H1 (cell line): ENCODE measurements at regions not wholly inside any gene's neighbourhood (a gene's known extent, or its start where the extent isn't known, plus 50 kb on each side); places are given as distances from the start of the nearest gene placed in this dataset.

Experiments used
- CEBPB ChIP-seq: IDR thresholded peaks from 2 replicates; pipeline ENCODE4 v1.6.1; 2012; ENCODE audit warnings: low read depth, low read length
- EGR1 ChIP-seq: IDR thresholded peaks from 2 replicates; pipeline ENCODE4 v1.6.1; 2011; ENCODE audit warnings: low read depth, low read length, borderline replicate concordance
- EZH2 ChIP-seq: fragments of 200-600 bp; sonication (generic); IDR thresholded peaks from 2 replicates; pipeline ENCODE4 v1.7.1; 2012; ENCODE audit warnings: low read depth, mild to moderate bottlenecking, moderate library complexity, low read length, inconsistent platforms; ENCODE audit not compliant: severe bottlenecking
- RNF2 ChIP-seq: fragments of 200-900, 300-1000 bp; sonication (generic); IDR thresholded peaks from 2 replicates; pipeline ENCODE4 v1.7.1; 2016; ENCODE audit warnings: borderline replicate concordance, low read depth, mild to moderate bottlenecking, antibody characterized with exemption, low read length; ENCODE audit not compliant: poor library complexity, severe bottlenecking; ENCODE audit errors: missing control alignments
- YY1 ChIP-seq: IDR thresholded peaks from 2 replicates; pipeline ENCODE4 v1.6.1; 2011; ENCODE audit warnings: low read depth, mild to moderate bottlenecking, low read length
- TF ChIP-seq, protein P1 (sequence below), 3 experiments: IDR thresholded peaks; 1 replicate in 2 of 3; 2 replicates in 1 of 3; pipeline versions ENCODE4 v1.5.1 to v1.6.1; 2011; ENCODE audit warnings: low read length in 3 of 3, mild to moderate bottlenecking in 3 of 3, inconsistent platforms in 2 of 3, low read depth in 1 of 3, moderate library complexity in 1 of 3; ENCODE audit not compliant: insufficient read depth in 1 of 3; ENCODE audit errors: control extremely low read depth in 1 of 3
- TF ChIP-seq, protein P2 (sequence below): IDR thresholded peaks from 2 replicates; pipeline ENCODE4 v1.6.1; 2012; ENCODE audit warnings: inconsistent platforms
- TF ChIP-seq, protein P3 (sequence below): fragments of 300-600 bp; sonication (generic); IDR thresholded peaks from 2 replicates; pipeline ENCODE4 v1.7.1; 2012; ENCODE audit warnings: low read length, moderate library complexity, mild to moderate bottlenecking, inconsistent platforms; ENCODE audit not compliant: insufficient replicate concordance

DNA sequence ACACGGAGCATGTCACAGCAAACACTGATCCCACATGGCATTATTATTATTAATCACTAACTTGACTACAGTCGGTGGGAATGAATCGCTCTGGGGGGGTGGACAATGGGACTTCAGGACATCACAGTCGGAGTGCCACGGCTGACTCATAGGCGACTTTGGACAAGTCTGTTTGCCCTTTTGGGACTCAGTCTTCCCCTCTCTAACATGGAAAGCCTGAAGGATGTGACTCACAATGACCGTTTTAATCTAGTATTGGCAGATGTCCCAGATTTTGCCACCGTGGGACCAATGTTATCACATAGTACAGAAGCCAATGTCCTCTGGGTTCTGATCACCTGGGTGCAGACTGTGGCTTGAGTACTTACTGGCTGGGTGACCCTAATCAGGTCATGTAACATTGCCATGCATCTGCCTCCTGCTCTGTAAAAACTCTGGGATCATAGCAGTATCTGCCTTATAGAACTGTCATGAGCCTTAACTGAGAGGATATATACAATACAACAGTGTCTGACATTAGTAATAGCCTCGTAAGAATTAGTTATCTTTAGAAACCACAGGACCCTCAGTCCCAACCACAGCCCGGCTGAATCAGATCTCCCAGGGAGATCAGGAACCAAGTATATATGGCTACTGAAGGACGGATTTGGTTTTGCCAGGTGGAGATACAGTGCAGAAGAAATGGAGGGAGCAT is 362.6 kb downstream of the BCL11B start:
- TF ChIP-seq, protein P1, sequence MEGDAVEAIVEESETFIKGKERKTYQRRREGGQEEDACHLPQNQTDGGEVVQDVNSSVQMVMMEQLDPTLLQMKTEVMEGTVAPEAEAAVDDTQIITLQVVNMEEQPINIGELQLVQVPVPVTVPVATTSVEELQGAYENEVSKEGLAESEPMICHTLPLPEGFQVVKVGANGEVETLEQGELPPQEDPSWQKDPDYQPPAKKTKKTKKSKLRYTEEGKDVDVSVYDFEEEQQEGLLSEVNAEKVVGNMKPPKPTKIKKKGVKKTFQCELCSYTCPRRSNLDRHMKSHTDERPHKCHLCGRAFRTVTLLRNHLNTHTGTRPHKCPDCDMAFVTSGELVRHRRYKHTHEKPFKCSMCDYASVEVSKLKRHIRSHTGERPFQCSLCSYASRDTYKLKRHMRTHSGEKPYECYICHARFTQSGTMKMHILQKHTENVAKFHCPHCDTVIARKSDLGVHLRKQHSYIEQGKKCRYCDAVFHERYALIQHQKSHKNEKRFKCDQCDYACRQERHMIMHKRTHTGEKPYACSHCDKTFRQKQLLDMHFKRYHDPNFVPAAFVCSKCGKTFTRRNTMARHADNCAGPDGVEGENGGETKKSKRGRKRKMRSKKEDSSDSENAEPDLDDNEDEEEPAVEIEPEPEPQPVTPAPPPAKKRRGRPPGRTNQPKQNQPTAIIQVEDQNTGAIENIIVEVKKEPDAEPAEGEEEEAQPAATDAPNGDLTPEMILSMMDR (IDR thresholded peaks at IDR 0.05; ENCODE audit: control extremely low read depth in 1 of 3, insufficient read depth in 1 of 3, low read depth in 1 of 3, low read length in 3 of 3), result no peak
- TF ChIP-seq EGR1 (no peak), YY1 (no peak), RNF2 (no peak), EZH2 (no peak), CEBPB (no peak)
- TF ChIP-seq, protein P2, sequence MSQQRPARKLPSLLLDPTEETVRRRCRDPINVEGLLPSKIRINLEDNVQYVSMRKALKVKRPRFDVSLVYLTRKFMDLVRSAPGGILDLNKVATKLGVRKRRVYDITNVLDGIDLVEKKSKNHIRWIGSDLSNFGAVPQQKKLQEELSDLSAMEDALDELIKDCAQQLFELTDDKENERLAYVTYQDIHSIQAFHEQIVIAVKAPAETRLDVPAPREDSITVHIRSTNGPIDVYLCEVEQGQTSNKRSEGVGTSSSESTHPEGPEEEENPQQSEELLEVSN, result no peak
- TF ChIP-seq, protein P3, sequence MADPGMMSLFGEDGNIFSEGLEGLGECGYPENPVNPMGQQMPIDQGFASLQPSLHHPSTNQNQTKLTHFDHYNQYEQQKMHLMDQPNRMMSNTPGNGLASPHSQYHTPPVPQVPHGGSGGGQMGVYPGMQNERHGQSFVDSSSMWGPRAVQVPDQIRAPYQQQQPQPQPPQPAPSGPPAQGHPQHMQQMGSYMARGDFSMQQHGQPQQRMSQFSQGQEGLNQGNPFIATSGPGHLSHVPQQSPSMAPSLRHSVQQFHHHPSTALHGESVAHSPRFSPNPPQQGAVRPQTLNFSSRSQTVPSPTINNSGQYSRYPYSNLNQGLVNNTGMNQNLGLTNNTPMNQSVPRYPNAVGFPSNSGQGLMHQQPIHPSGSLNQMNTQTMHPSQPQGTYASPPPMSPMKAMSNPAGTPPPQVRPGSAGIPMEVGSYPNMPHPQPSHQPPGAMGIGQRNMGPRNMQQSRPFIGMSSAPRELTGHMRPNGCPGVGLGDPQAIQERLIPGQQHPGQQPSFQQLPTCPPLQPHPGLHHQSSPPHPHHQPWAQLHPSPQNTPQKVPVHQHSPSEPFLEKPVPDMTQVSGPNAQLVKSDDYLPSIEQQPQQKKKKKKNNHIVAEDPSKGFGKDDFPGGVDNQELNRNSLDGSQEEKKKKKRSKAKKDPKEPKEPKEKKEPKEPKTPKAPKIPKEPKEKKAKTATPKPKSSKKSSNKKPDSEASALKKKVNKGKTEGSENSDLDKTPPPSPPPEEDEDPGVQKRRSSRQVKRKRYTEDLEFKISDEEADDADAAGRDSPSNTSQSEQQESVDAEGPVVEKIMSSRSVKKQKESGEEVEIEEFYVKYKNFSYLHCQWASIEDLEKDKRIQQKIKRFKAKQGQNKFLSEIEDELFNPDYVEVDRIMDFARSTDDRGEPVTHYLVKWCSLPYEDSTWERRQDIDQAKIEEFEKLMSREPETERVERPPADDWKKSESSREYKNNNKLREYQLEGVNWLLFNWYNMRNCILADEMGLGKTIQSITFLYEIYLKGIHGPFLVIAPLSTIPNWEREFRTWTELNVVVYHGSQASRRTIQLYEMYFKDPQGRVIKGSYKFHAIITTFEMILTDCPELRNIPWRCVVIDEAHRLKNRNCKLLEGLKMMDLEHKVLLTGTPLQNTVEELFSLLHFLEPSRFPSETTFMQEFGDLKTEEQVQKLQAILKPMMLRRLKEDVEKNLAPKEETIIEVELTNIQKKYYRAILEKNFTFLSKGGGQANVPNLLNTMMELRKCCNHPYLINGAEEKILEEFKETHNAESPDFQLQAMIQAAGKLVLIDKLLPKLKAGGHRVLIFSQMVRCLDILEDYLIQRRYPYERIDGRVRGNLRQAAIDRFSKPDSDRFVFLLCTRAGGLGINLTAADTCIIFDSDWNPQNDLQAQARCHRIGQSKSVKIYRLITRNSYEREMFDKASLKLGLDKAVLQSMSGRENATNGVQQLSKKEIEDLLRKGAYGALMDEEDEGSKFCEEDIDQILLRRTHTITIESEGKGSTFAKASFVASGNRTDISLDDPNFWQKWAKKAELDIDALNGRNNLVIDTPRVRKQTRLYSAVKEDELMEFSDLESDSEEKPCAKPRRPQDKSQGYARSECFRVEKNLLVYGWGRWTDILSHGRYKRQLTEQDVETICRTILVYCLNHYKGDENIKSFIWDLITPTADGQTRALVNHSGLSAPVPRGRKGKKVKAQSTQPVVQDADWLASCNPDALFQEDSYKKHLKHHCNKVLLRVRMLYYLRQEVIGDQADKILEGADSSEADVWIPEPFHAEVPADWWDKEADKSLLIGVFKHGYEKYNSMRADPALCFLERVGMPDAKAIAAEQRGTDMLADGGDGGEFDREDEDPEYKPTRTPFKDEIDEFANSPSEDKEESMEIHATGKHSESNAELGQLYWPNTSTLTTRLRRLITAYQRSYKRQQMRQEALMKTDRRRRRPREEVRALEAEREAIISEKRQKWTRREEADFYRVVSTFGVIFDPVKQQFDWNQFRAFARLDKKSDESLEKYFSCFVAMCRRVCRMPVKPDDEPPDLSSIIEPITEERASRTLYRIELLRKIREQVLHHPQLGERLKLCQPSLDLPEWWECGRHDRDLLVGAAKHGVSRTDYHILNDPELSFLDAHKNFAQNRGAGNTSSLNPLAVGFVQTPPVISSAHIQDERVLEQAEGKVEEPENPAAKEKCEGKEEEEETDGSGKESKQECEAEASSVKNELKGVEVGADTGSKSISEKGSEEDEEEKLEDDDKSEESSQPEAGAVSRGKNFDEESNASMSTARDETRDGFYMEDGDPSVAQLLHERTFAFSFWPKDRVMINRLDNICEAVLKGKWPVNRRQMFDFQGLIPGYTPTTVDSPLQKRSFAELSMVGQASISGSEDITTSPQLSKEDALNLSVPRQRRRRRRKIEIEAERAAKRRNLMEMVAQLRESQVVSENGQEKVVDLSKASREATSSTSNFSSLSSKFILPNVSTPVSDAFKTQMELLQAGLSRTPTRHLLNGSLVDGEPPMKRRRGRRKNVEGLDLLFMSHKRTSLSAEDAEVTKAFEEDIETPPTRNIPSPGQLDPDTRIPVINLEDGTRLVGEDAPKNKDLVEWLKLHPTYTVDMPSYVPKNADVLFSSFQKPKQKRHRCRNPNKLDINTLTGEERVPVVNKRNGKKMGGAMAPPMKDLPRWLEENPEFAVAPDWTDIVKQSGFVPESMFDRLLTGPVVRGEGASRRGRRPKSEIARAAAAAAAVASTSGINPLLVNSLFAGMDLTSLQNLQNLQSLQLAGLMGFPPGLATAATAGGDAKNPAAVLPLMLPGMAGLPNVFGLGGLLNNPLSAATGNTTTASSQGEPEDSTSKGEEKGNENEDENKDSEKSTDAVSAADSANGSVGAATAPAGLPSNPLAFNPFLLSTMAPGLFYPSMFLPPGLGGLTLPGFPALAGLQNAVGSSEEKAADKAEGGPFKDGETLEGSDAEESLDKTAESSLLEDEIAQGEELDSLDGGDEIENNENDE, result no peak
